Trophoblast cell (in vitro differentiated cells and primary cell): ENCODE measurements at regions not wholly inside any gene's neighbourhood (a gene's known extent, or its start where the extent isn't known, plus 50 kb on each side); places are given as distances from the start of the nearest gene placed in this dataset.

ENCODE experiments used
- DNase-seq, 2 donors: peaks; one replicate each; pipeline ENCODE4 v3.0.0-alpha.2; 2016
- H2AFZ ChIP-seq: 2 replicates; pipeline ENCODE4 v1.6.1; 2013; ENCODE audit warnings: low read length, moderate library complexity, mild to moderate bottlenecking; ENCODE audit not compliant: insufficient read depth, poor library complexity
- H2AK5ac ChIP-seq: 2 replicates; pipeline ENCODE4 v1.6.1; 2013; ENCODE audit warnings: mild to moderate bottlenecking, low read length
- H2BK120ac ChIP-seq: 2 replicates; pipeline ENCODE4 v1.6.1; 2013; ENCODE audit warnings: low read length, mild to moderate bottlenecking, moderate library complexity; ENCODE audit not compliant: insufficient read depth, poor library complexity
- H2BK12ac ChIP-seq: 2 replicates; pipeline ENCODE4 v1.6.1; 2013; ENCODE audit warnings: mild to moderate bottlenecking, low read length, moderate library complexity
- H2BK5ac ChIP-seq: 2 replicates; pipeline ENCODE4 v1.6.1; 2013; ENCODE audit warnings: low read length, low read depth, moderate library complexity, mild to moderate bottlenecking; ENCODE audit not compliant: poor library complexity
- H3K14ac ChIP-seq: 2 replicates; pipeline ENCODE4 v1.6.1; 2013; ENCODE audit warnings: mild to moderate bottlenecking, low read length
- H3K18ac ChIP-seq: 2 replicates; pipeline ENCODE4 v1.6.1; 2013; ENCODE audit warnings: mild to moderate bottlenecking, low read length
- H3K23ac ChIP-seq: 2 replicates; pipeline ENCODE4 v1.6.1; 2013; ENCODE audit warnings: low read length
- H3K27ac ChIP-seq: 2 replicates; pipeline ENCODE4 v1.5.1; 2013; ENCODE audit warnings: low read depth, mild to moderate bottlenecking, inconsistent platforms, low read length, moderate library complexity
- H3K27me3 ChIP-seq: 2 replicates; pipeline ENCODE4 v1.6.1; 2013; ENCODE audit warnings: inconsistent platforms, mild to moderate bottlenecking, low read length, moderate library complexity; ENCODE audit not compliant: insufficient read depth
- H3K36me3 ChIP-seq, 2 experiments: 1 replicate in 1 of 2; 2 replicates in 1 of 2; pipeline ENCODE4 v1.6.1; 2013; ENCODE audit warnings: low read length in 2 of 2, mild to moderate bottlenecking in 2 of 2, moderate library complexity in 1 of 2; ENCODE audit not compliant: insufficient read depth in 2 of 2, control insufficient read depth in 1 of 2
- H3K4ac ChIP-seq: 2 replicates; pipeline ENCODE4 v1.6.1; 2013; ENCODE audit warnings: low read depth, mild to moderate bottlenecking, low read length, moderate library complexity
- H3K4me1 ChIP-seq, 2 experiments: 1 replicate in 1 of 2; 2 replicates in 1 of 2; pipeline ENCODE4 v1.6.1; 2013; ENCODE audit warnings: low read length in 2 of 2, mild to moderate bottlenecking in 2 of 2, moderate library complexity in 1 of 2; ENCODE audit not compliant: insufficient read depth in 2 of 2, control insufficient read depth in 1 of 2
- H3K4me2 ChIP-seq: 2 replicates; pipeline ENCODE4 v1.6.1; 2013; ENCODE audit warnings: inconsistent platforms, mild to moderate bottlenecking, low read length, moderate library complexity
- H3K4me3 ChIP-seq: 2 replicates; pipeline ENCODE4 v1.5.1; 2013; ENCODE audit warnings: mild to moderate bottlenecking, low read depth, low read length, inconsistent platforms
- H3K79me1 ChIP-seq: one replicate; pipeline ENCODE4 v1.6.1; 2013; ENCODE audit warnings: low read length
- H3K79me2 ChIP-seq: 2 replicates; pipeline ENCODE4 v1.6.1; 2013; ENCODE audit warnings: low read length, mild to moderate bottlenecking; ENCODE audit not compliant: control insufficient read depth, insufficient read depth, poor library complexity
- H3K9ac ChIP-seq: 2 replicates; pipeline ENCODE4 v1.6.1; 2013; ENCODE audit warnings: mild to moderate bottlenecking, low read length
- H3K9me3 ChIP-seq: 2 replicates; pipeline ENCODE4 v1.6.1; 2013; ENCODE audit warnings: low read depth, mild to moderate bottlenecking, control low read depth, inconsistent platforms, low read length; ENCODE audit not compliant: insufficient read depth
- H4K12ac ChIP-seq: 2 replicates; pipeline ENCODE4 v1.6.1; 2013; ENCODE audit warnings: low read depth, mild to moderate bottlenecking, low read length, moderate library complexity
- H4K8ac ChIP-seq: 2 replicates; pipeline ENCODE4 v1.6.1; 2013; ENCODE audit warnings: low read depth, mild to moderate bottlenecking, low read length, moderate library complexity
- H4K91ac ChIP-seq: one replicate; pipeline ENCODE4 v1.6.1; 2013; ENCODE audit warnings: low read depth, mild to moderate bottlenecking, low read length, moderate library complexity
- WGBS: extraction: QIAGEN DNeasy Blood & Tissue Kit; methylation state at CpG from one replicate; pipeline ENCODE4 v1.1.7; 2013; ENCODE audit warnings: missing lambda C conversion rate; ENCODE audit not compliant: insufficient read length, insufficient coverage; ENCODE audit errors: extremely low coverage; 5-methylcytosine and 5-hydroxymethylcytosine counted together

DNA sequence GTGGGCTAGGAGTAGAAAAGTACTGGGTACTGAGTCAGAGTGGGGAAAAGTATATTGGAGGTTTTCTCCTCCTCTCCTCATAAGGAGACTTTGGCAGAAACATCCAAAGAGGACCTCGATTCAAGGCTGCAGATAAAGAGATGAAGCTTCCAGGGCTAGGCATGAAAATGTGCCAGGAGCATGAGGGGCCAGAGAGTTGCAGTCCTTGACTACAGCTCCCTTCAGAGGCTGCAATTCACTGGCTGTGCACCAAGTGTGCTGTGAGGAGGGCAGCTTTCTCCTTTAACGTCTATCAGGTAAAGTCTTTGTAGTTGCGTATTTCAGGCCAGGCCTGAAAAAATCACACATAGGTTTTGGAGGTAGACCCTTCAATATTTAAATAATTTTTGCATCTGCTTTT, 174.9 kb upstream of the VEGFC start:
- H3K27ac ChIP-seq: no peak overlapping the region
- H3K4me3 ChIP-seq: no peak overlapping the region
- no peak overlapping the region for H3K23ac ChIP-seq
- H4K8ac ChIP-seq: no peak overlapping the region
- no peak overlapping the region for H4K12ac ChIP-seq
- no peaks in the 10 kb centered on the region for H3K79me2 ChIP-seq
- no peak overlapping the region for H3K18ac ChIP-seq
- no peak overlapping the region for H2AFZ ChIP-seq
- H3K9me3 ChIP-seq: no peaks in the 10 kb centered on the region
- no peak overlapping the region for H3K4ac ChIP-seq
- no CpG with 5 or more reads among the region's 3 CpGs for WGBS
- H3K79me1 ChIP-seq: no peaks in the 10 kb centered on the region
- H3K4me2 ChIP-seq: no peak overlapping the region
- no peak overlapping the region for H2AK5ac ChIP-seq
- no peak overlapping the region for H3K9ac ChIP-seq
- no peak overlapping the region for H3K14ac ChIP-seq
- no peaks in the 10 kb centered on the region for H3K36me3 ChIP-seq
- no peak for DNase-seq
- no peak overlapping the region for H2BK120ac ChIP-seq
- no peaks in the 10 kb centered on the region for H3K4me1 ChIP-seq
- H2BK5ac ChIP-seq: no peak overlapping the region
- no peak overlapping the region for H2BK12ac ChIP-seq
- no peaks in the 10 kb centered on the region for H3K27me3 ChIP-seq
- H4K91ac ChIP-seq: no peak overlapping the region

DNA sequence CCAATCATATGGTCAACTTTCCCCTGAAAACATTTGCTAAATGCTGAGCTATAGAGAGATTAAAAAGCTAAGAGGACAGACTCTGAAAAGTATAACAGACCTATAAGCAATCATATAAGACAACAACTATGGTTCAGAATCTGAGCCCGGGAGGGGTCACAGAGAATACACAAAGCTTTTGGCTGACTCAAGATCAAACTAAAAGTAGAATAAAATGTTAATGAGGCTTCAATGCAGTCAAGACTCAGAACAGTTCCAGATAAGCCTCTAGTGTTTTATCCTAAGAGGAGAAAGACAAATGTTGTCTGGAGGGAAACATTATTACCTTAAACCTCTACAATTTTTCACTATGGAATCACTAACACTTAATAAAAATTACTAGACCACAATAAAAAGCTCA, 175.4 kb upstream of the VEGFC start:
- Histone ChIP-seq H3K18ac (no peak overlapping the region), H3K4me1 (no peaks in the 10 kb centered on the region), H3K79me2 (no peaks in the 10 kb centered on the region), H3K4ac (no peak overlapping the region), H4K91ac (no peak overlapping the region), H4K12ac (no peak overlapping the region), H3K23ac (no peak overlapping the region), H2BK12ac (no peak overlapping the region), H3K27me3 (no peaks in the 10 kb centered on the region), H3K27ac (no peak overlapping the region), H3K79me1 (no peaks in the 10 kb centered on the region), H4K8ac (no peak overlapping the region), H3K36me3 (no peaks in the 10 kb centered on the region), H2AFZ (no peak overlapping the region), H2BK120ac (no peak overlapping the region), H3K9me3 (no peaks in the 10 kb centered on the region), H3K4me2 (no peak overlapping the region), H3K4me3 (no peak overlapping the region), H2BK5ac (no peak overlapping the region), H3K14ac (no peak overlapping the region), H2AK5ac (no peak overlapping the region), H3K9ac (no peak overlapping the region)
- WGBS: no CpG with 5 or more reads among the region's 1 CpG
- DNase-seq: no peak

GRCh38 chr4:176969011-176969410, 176.3 kb upstream of the VEGFC start:
- Histone ChIP-seq H3K79me2 (no peaks in the 10 kb centered on the region), H3K27ac (no peak overlapping the region), H3K4me2 (no peak overlapping the region), H3K14ac (no peak overlapping the region), H2BK12ac (no peak overlapping the region), H3K36me3 (no peaks in the 10 kb centered on the region), H2AK5ac (no peak overlapping the region), H3K9ac (no peak overlapping the region), H3K18ac (no peak overlapping the region), H3K23ac (no peak overlapping the region), H4K91ac (no peak overlapping the region), H3K4me3 (no peak overlapping the region), H4K12ac (no peak overlapping the region), H3K79me1 (no peaks in the 10 kb centered on the region), H3K4me1 (no peaks in the 10 kb centered on the region), H3K27me3 (no peaks in the 10 kb centered on the region), H3K9me3 (no peaks in the 10 kb centered on the region), H2BK5ac (no peak overlapping the region), H2AFZ (no peak overlapping the region), H2BK120ac (no peak overlapping the region), H4K8ac (no peak overlapping the region), H3K4ac (no peak overlapping the region)
- no peak for DNase-seq
- no CpG with 5 or more reads among the region's 2 CpGs for WGBS

- Histone ChIP-seq H3K4me1 (no peaks in the 10 kb centered on the region), H4K91ac (no peak overlapping the region), H4K8ac (no peak overlapping the region), H3K79me1 (no peaks in the 10 kb centered on the region), H3K79me2 (no peaks in the 10 kb centered on the region), H3K23ac (no peak overlapping the region), H4K12ac (no peak overlapping the region), H3K4me2 (no peak overlapping the region), H3K36me3 (no peaks in the 10 kb centered on the region), H3K18ac (no peak overlapping the region), H3K14ac (no peak overlapping the region), H2AFZ (no peak overlapping the region), H3K9ac (no peak overlapping the region), H3K4ac (no peak overlapping the region), H2BK5ac (no peak overlapping the region), H3K27ac (no peak overlapping the region), H2BK12ac (no peak overlapping the region), H3K4me3 (no peak overlapping the region), H2AK5ac (no peak overlapping the region), H2BK120ac (no peak overlapping the region), H3K9me3 (no peaks in the 10 kb centered on the region), H3K27me3 (no peaks in the 10 kb centered on the region)
- no CpG with 5 or more reads among the region's 4 CpGs for WGBS
- no peak for DNase-seq
Measured at GRCh38 chr4:176970853-176971252, 178.1 kb upstream of the VEGFC start.
